Adrenal gland (tissue), 9 donors: ENCODE measurements at regions not wholly inside any gene's neighbourhood (a gene's known extent, or its start where the extent isn't known, plus 50 kb on each side); places are given as distances from the start of the nearest gene placed in this dataset.

ENCODE experiments used
- DNase-seq, 7 donors: peaks; one replicate each; pipeline ENCODE4 v3.0.0-alpha.2; 2019 to 2020
- H3K27ac ChIP-seq, 5 donors: fragments of 200-600 bp; sonication (generic) in 4 of 5; 1 replicate in 3 of 5; 2 replicates in 2 of 5; pipeline versions ENCODE4 v1.5.1 to v1.8.0; 2016 to 2020; ENCODE audit warnings: mild to moderate bottlenecking in 1 of 5
- H3K27me3 ChIP-seq: fragments of 200-600 bp; 2 replicates; pipeline ENCODE4 v1.8.0; 2021
- H3K36me3 ChIP-seq, 2 donors: fragments of 200-600 bp; replicated peaks in 1 of 2; 1 replicate in 1 of 2; 2 replicates in 1 of 2; pipeline versions ENCODE4 v1.5.1 to v1.8.0; 2018 to 2022
- H3K4me1 ChIP-seq, 2 donors: fragments of 200-600 bp; replicated peaks in 1 of 2; 1 replicate in 1 of 2; 2 replicates in 1 of 2; pipeline versions ENCODE4 v1.5.1 to v1.8.0; 2018 to 2021
- H3K4me3 ChIP-seq, 4 donors: fragments of 200-600 bp; sonication (generic) in 3 of 4; one replicate each; pipeline ENCODE4 v1.5.1; 2016 to 2018
- H3K9me3 ChIP-seq, 3 donors: fragments of 200-600 bp; sonication (generic) in 1 of 3; replicated peaks in 1 of 3; 1 replicate in 2 of 3; 2 replicates in 1 of 3; pipeline versions ENCODE4 v1.5.1 to v1.8.0; 2016 to 2021
- CTCF ChIP-seq, 6 experiments: fragments of 450-650 bp in 4 of 6; fragments of 200-600 bp in 2 of 6; sonication (generic) in 1 of 6; IDR thresholded peaks; 1 replicate in 5 of 6; 2 replicates in 1 of 6; pipeline versions ENCODE4 v1.5.1 to v1.8.0; 2016 to 2021; ENCODE audit warnings: antibody characterized with exemption in 6 of 6, mild to moderate bottlenecking in 2 of 6, moderate library complexity in 1 of 6
- POLR2A ChIP-seq, 2 donors: fragments of 450-650 bp; IDR thresholded peaks; one replicate each; pipeline ENCODE4 v1.6.1; 2017; ENCODE audit warnings: antibody characterized with exemption in 2 of 2, mild to moderate bottlenecking in 2 of 2, moderate library complexity in 1 of 2
- WGBS, 4 donors: extraction: QIAGEN DNeasy Blood & Tissue Kit in 2 of 4; methylation state at CpG; one replicate each; pipeline versions ENCODE4 v1.1.5 to v1.1.7; 2013 to 2017; 5-methylcytosine and 5-hydroxymethylcytosine counted together
- intact Hi-C, 2 donors: fragments of 100-400 bp; cut with DNase I; formaldehyde crosslinking; loops; one replicate each; pipeline versions ENCODE4 v1.14.1 to v1.15.0; 2022 to 2023
- donor health status: healthy with polysubstance abuse.
- donor health status: Bipolar disorder and iron deficiency.
- donor health status: DM: yes; HTN: yes; CAD: no.
- donor health status: DM: no; HTN: no; CAD: no.
- donor health status: DM: no; HTN: no; CAD: no.

GRCh38 chr12:33589576-33590114 is 150.0 kb upstream of the SYT10 start:
- TF ChIP-seq CTCF (IDR thresholded peaks at IDR 0.05) (no peak), POLR2A (IDR thresholded peaks at IDR 0.05) (no peak)
- Histone ChIP-seq H3K36me3 (no peaks in the 10 kb centered on the region), H3K9me3 (no peaks in the 10 kb centered on the region), H3K4me1 (peaks cover 10 to 16% of the 10 kb centered on the region in 2 donors), H3K27ac (no peak overlapping the region), H3K27me3 (no peaks in the 10 kb centered on the region), H3K4me3 (no peak overlapping the region)
- intact Hi-C loops: no loop called here
- DNase-seq: no peak
- WGBS, 4 donors: 83 to 88% (median 88%) methylated on average over 3 of the region's 3 CpGs

- Histone ChIP-seq H3K36me3 (no peaks in the 10 kb centered on the region), H3K27me3 (no peaks in the 10 kb centered on the region), H3K27ac (no peak overlapping the region), H3K4me3 (no peak overlapping the region), H3K9me3 (no peaks in the 10 kb centered on the region), H3K4me1 (peaks cover 0 to under 1% of the 10 kb centered on the region in 2 donors)
- DNase-seq: no peak
- WGBS, 4 donors: 71 to 84% (median 80%) methylated on average over 1 of the region's 1 CpG
- intact Hi-C loops: no loop called here
- TF ChIP-seq POLR2A (IDR thresholded peaks at IDR 0.05) (no peak), CTCF (IDR thresholded peaks at IDR 0.05) (no peak)
These were observed 154.1 kb upstream of the SYT10 start for GRCh38 chr12:33593753-33594152.

- Histone ChIP-seq H3K4me3 (no peak overlapping the region), H3K9me3 (no peaks in the 10 kb centered on the region), H3K36me3 (no peaks in the 10 kb centered on the region), H3K4me1 (no peaks in the 10 kb centered on the region), H3K27me3 (no peaks in the 10 kb centered on the region), H3K27ac (no peak overlapping the region)
- WGBS, 4 donors: 29 to 39% (median 35%) methylated on average over 1 of the region's 1 CpG
- no peak for DNase-seq
- TF ChIP-seq CTCF (IDR thresholded peaks at IDR 0.05) (no peak), POLR2A (IDR thresholded peaks at IDR 0.05) (no peak)
- intact Hi-C loops: no loop called here
These were observed 156.4 kb upstream of the SYT10 start for GRCh38 chr12:33596061-33596460.

GRCh38 chr12:33596814-33597213 is 157.2 kb upstream of the SYT10 start:
- no peak for DNase-seq
- H3K9me3 ChIP-seq: no peaks in the 10 kb centered on the region
- no peak overlapping the region for H3K4me3 ChIP-seq
- no peaks in the 10 kb centered on the region for H3K27me3 ChIP-seq
- H3K36me3 ChIP-seq: no peaks in the 10 kb centered on the region
- 35 to 38% (median 37%) methylated on average over 5 of the region's 5 CpGs for WGBS, 4 donors
- intact Hi-C loops: no loop called here
- no peak for TF ChIP-seq POLR2A (IDR thresholded peaks at IDR 0.05)
- TF ChIP-seq CTCF (IDR thresholded peaks at IDR 0.05): no peak
- H3K4me1 ChIP-seq: no peaks in the 10 kb centered on the region
- no peak overlapping the region for H3K27ac ChIP-seq
